Lower leg skin (tissue), 4 donors: ENCODE measurements at regions not wholly inside any gene's neighbourhood (a gene's known extent, or its start where the extent isn't known, plus 50 kb on each side); places are given as distances from the start of the nearest gene placed in this dataset.
"Not testable (repeated sequence)": the region's sequence is repeated elsewhere in the genome, so short reads cannot be mapped to it uniquely, and the experiment has no call there.

ENCODE experiments used
- DNase-seq, 2 donors: peaks; one replicate each; pipeline ENCODE4 v3.0.0-alpha.2; 2019; ENCODE audit warnings: low spot score in 2 of 2
- H3K4me3 ChIP-seq: fragments of 200-600 bp; sonication (generic); 2 replicates; pipeline ENCODE4 v1.5.1; 2017; ENCODE audit warnings: mild to moderate bottlenecking, low read depth; ENCODE audit not compliant: poor library complexity, severe bottlenecking
- CTCF ChIP-seq, 3 donors: fragments of 450-650 bp; IDR thresholded peaks; one replicate each; pipeline ENCODE4 v1.5.1; 2016; ENCODE audit warnings: antibody characterized with exemption in 3 of 3, mild to moderate bottlenecking in 3 of 3, moderate library complexity in 2 of 3
- POLR2A ChIP-seq, 2 donors: fragments of 450-650 bp; IDR thresholded peaks; one replicate each; pipeline ENCODE4 v1.6.1; 2016 to 2017; ENCODE audit warnings: antibody characterized with exemption in 2 of 2, mild to moderate bottlenecking in 1 of 2, moderate library complexity in 1 of 2
- WGBS, 2 donors: methylation state at CpG; one replicate each; pipeline ENCODE4 v1.1.5; 2018; 5-methylcytosine and 5-hydroxymethylcytosine counted together
- intact Hi-C: fragments of 100-400 bp; cut with DNase I; formaldehyde crosslinking; loops from one replicate; pipeline ENCODE4 v1.15.0; 2023; ENCODE audit warnings: low total_unique reads

DNA sequence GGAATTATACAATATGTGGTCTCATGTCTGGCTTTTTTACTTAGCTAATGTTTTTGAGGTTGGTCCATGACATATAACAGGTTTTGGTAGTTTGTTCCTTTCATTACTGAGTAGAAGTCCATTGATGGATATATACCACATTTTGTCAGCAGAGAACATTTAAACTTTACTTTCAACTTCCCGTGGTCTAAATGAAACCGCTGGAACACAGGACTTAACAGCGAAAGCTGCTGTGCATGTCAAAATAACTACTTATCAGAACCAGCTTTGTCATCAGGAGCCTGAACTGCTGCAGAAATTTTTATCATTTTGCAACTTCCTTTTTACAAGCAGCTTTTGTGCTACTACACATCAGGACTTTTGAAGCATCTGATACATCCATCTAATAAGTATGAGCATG is 147.0 kb downstream of the TBC1D2B start:
- intact Hi-C loops, DNase-seq, H3K4me3 ChIP-seq: not testable (repeated sequence)
- 34 to 46% methylated on average over 3 of the region's 3 CpGs for WGBS, 2 donors

GRCh38 chr15:77926789-77927188 is 150.7 kb downstream of the TBC1D2B start:
- H3K4me3 ChIP-seq, intact Hi-C loops: not testable (repeated sequence)
- peak in 1 of 2 donors; percentile 31 for DNase-seq
- WGBS, 2 donors, result 88 to 91% methylated on average over 11 of the region's 11 CpGs

GRCh38 chr15:77926296-77926695 is 151.2 kb downstream of the TBC1D2B start:
- H3K4me3 ChIP-seq, intact Hi-C loops: not testable (repeated sequence)
- DNase-seq, result peak in 1 of 2 donors; percentile 73
- 86 to 91% methylated on average over 9 to 10 of the region's 10 CpGs for WGBS, 2 donors

- intact Hi-C loops, result not testable (repeated sequence)
Observed at GRCh38 chr15:77925101-77925500, 152.4 kb downstream of the TBC1D2B start.

GRCh38 chr15:77921664-77922063 is 155.8 kb downstream of the TBC1D2B start:
- TF ChIP-seq CTCF (IDR thresholded peaks at IDR 0.05), result no peak
- no peak for TF ChIP-seq POLR2A (IDR thresholded peaks at IDR 0.05)
- WGBS, 2 donors, result 80 to 85% methylated on average over 4 of the region's 4 CpGs
- peak in 1 of 2 donors; percentile 52 for DNase-seq
- intact Hi-C loops, result no loop called here
- no peak overlapping the region for H3K4me3 ChIP-seq

More at GRCh38 chr15:77925101-77925500, 152.4 kb downstream of the TBC1D2B start:
- WGBS, 2 donors, result 52 to 67% methylated on average over 1 of the region's 1 CpG
- peak in 1 of 2 donors; percentile 1 for DNase-seq
- not testable (repeated sequence) for H3K4me3 ChIP-seq

GRCh38 chr15:77916966-77917635 is 160.4 kb downstream of the TBC1D2B start:
- H3K4me3 ChIP-seq, intact Hi-C loops: not testable (repeated sequence)
- WGBS, 2 donors, result 86 to 89% methylated on average over 5 to 6 of the region's 11 CpGs
- DNase-seq, result peak in 1 of 2 donors; percentile 64

DNA sequence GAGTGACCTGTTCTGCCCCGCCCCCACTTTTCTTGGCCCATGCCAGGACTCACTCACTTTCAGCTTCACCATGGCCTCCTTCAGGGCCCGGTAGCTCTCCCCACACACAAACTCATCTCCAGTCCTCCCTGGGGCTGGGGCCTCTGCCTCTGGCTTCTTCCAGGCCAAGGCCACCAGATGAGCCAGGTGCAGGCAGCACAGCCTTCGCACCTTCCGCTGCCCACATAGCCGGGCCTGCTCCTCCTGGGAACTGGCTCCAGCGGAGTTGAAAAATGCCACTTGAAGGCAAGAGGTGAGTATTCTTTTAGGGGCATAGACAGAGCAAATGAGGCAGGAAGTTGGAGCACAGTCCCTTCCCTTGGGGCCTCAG is 161.6 kb downstream of the TBC1D2B start:
- intact Hi-C loops, H3K4me3 ChIP-seq, DNase-seq: not testable (repeated sequence)
- 87 to 97% methylated on average over 6 of the region's 6 CpGs for WGBS, 2 donors

- DNase-seq, result peak in 1 of 2 donors; percentile 63
- H3K4me3 ChIP-seq, result no peak overlapping the region
- intact Hi-C loops, result no loop called here
- TF ChIP-seq POLR2A (IDR thresholded peaks at IDR 0.05) (no peak), CTCF (IDR thresholded peaks at IDR 0.05) (no peak)
- WGBS, 2 donors, result 83 to 84% methylated on average over 16 to 17 of the region's 19 CpGs
Observed at GRCh38 chr15:77915261-77915960, 162.1 kb downstream of the TBC1D2B start.

DNA sequence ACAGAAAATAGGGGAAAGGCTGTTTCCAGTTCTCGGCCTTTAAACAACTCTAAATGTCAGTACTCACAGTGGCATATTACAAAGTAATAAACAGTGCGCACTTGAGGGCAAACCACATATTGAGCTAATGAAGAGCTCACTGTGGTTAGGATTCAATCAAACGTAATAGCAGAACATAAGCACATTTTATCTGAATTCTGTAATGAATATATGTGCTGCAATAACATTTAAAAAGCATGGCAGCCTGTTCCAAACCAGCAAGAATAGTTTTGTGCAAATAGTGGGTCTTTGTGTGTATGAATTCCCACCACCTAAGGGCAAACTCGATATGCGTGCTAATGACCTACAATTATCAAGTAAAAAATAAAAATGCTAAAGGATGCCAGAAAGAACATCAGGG is 163.0 kb downstream of the TBC1D2B start:
- DNase-seq, H3K4me3 ChIP-seq, intact Hi-C loops: not testable (repeated sequence)
- WGBS, 2 donors, result 53 to 61% methylated on average over 5 of the region's 5 CpGs

- DNase-seq, result peak; percentile 53 to 92
- WGBS, 2 donors, result 47 to 50% methylated on average over 12 of the region's 12 CpGs
- intact Hi-C loops, H3K4me3 ChIP-seq: not testable (repeated sequence)
Observed at GRCh38 chr15:77910030-77910911, 167.2 kb downstream of the TBC1D2B start.
